DMS53 (cell line): ENCODE measurements at regions not wholly inside any gene's neighbourhood (a gene's known extent, or its start where the extent isn't known, plus 50 kb on each side); places are given as distances from the start of the nearest gene placed in this dataset.

Experiments used
- DNase-seq: peaks from one replicate; lab custom pipeline; 2025; lab: John Stamatoyannopoulos, UW

GRCh38 chr16:73572135-73572828 lies 524.4 kb upstream of the ZFHX3 start:
- DNase-seq: peak; percentile 44

DNA sequence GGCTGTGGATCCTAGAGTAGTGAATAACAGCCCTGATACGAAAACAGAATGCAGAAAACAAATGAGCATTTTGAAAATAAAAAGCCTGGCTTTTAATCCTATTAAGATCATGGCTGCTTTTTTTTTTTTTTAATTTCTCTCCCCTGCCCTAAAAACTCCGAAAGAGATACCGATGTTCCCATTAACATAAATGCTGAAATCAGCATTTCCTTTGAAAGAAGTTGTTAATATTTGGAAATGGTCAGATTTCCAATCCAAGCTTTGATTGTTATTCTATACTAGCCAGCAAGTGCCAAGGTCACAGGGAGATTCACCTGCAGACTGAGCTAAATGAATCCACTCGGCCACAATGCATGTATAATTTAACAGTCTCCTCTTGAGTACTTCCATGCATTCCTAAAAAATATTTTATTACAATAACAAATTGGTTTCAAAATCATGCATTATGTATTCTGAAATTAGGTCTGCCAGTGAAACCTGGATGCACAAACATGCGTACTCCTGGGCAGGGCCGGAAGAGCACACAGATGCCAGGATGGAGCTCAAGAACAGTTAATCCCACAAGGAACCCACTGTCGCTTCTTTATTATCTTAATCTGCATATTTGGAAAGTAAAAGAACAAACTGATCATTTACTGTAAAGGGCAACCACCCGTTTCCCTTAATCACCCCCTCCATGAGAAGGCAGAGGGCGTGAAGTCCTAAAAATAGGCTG lies 521.5 kb upstream of the ZFHX3 start:
- DNase-seq: no peak

- DNase-seq: no peak
Observed at GRCh38 chr16:73568769-73569168, 520.8 kb upstream of the ZFHX3 start.

DNA sequence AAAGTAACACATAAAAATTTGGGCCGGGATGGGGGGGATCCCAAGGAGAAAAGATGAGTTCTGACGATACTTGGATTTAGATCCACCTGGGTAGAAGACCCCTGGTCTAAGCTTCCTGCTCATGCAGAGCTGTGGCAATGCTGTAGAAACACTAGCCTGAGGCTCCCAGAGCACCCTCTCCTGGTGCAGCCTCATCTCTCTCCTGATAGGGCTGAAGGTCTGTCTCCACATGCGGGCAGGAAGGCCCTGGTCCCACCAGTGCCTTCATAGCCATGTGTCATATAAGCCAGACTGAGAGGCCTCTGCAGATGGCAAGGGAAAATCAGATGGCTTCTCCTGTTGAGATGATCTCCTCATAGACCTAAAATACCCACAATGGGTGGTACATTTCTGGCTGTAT lies 518.0 kb upstream of the ZFHX3 start:
- no peak for DNase-seq

DNA sequence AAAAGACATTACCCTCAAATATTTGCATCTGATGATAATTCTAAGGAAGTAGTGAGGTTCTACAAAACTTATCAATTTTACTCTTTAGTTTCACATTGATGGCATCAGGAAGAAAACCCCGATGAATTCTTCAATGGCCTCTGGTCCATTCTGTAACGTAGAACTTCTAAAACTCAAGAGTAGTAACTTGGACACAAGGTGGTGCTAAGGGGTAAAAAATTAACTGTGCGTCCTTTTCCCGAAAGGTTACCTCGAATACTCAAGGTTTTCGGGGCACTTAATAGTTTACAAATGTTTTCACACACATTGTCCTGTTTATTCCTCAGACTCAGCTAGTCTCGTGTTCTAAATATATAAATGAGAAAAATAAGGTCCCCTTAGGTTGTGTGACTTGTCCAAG lies 517.3 kb upstream of the ZFHX3 start:
- peak; percentile 63 for DNase-seq

DNA sequence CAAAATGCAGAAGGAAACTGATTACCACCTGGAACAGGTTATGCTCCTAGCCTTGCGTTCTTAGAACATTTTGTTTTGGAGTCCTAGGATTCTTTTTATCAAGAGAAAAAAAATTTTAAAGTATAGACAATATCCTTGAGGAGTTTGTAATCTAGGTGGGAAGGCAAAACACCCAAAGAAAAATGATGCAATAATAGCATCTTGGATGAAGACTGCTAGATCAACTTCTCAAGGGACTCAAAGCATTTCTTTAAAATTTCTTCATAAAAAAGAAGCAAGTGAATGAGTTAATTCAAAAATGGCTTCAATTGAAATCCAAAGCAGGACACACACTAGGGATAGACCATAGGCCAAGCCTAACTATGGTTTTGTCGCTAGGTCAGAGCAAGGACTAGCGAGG lies 515.8 kb upstream of the ZFHX3 start:
- no peak for DNase-seq

DNA sequence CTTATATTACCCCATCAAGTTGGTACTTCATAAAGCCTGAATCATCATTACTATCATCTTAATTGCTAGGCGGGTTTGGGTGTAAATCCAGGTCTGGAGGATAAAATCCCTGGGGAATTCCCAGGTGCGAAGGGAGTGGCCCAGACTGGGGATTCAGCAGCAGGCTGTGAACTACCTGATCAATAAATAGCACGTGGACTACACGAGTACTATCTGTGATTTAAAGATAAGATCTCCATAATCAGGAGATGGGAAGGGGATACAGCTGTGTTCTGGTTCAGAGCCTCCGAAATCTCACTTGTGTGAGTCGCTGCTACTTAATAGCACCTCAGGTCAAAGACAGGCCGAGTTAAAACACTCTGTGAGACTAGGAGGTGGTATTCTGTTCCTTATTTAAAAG lies 512.6 kb upstream of the ZFHX3 start:
- no peak for DNase-seq

DNA sequence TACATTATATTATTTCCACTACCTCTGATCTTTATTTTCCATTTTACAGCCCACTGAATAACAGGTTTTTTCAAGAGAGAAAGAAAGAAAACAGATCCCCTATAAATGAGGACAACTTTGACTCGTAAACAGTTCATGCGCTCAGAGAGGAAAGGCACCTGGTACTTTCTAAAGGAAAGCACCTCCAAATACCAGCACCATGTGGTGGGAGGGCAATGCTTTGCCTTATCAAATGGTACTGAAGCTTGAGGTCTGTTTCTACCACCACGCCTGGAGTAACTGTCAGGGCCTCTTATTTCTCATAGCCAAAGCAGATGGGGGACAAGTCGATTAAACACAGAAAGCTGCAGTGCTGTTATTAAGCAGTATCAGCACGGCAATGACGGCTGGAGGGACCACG lies 510.3 kb upstream of the ZFHX3 start:
- no peak for DNase-seq

DNA sequence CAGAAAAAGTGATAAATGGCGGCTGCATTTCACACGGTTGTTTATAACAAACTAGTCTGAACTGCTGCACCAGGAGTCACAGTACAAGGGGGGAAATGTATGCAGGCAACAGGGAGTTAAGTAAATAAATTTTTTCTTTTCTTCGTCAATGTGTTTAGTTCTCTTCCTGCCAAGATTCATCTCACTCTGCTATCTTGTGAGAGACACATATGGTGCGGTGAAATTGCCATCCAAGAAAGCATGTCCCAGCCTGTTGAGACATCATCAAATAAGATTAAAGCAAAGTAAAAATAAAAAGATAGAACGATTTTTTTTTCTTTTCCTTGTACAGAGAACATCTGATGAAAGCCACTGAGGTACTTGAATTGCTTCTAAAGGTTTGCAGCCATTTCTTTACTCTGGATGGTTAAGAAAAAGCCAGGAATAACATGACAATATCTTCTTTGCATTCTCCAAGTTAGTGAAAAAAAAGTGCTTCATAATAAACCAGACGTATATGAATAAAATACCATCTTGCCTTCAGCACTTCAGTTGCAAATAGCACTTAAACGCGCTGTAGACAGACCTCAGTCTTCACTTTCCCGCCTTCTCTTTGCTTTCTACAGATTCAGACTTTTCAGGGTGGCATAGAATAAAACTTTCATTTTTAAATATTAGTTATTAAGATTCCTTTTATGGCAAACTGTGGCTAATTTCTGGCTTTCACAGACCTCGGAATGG lies 506.2 kb upstream of the ZFHX3 start:
- DNase-seq: no peak

- no peak for DNase-seq
Observed at GRCh38 chr16:73549984-73550631, 502.2 kb upstream of the ZFHX3 start.

DNA sequence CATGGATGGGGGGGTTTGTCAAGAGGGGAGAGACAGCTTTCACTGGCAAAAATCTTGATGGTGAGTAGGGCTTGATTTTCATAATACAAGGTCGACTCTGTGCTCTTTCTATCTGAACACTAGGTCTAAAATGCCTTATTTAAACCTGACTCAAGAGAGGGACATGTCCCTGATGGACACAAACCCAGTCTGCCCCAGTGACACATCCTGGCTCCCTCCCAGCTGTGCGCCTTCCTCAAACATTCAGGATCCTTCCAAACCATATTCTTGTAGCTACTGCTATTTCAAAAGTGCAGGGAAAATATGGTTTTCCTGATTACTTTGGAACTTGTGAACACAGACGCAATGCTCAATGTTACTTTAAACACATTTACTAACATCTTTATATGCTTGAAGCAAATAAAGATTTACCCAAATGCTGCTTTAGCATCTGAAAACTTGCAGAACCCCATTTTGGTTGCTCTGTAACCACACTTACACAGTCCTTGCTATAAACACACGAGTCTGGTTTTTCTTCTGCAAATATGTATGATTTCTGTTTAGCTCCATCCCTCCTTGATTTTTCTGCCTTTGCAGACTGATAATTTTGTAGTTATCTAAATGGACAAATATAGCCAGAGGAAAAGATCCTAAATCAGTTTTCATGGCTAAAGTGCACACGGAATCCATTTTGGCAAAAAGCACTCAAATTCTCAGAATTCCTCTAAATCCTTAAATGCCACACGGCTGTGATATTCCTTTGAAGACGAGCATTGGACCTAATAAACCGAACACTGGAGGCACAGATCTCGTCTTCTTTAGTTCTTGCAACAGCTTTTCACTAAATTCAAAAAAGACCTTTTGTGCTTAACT lies 499.9 kb upstream of the ZFHX3 start:
- DNase-seq: no peak

DNA sequence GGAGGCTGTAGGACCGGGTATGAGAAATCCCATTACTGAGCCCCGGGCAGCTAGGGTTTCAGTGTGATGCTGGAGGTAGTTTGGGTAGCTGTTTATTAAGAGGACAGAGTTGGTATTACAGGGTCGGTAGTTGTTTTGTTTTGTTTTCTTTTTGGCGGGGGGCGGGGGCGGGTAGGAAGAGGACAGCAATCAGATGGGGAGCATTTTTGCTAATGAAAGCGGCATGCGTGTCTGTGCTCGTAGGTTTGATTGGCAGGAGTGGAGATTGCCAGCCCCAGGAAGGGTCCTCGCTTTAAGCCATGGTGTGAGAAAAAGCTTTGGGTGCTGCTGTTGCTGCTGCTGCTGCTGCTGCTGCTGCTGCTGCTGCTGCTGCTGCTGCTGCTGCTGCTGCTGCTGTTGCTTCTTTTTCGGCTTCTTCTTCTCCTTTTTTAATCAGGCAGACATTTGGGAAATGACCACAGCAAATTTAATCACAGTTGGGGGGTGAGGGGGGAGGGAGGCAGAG lies 498.5 kb upstream of the ZFHX3 start:
- no peak for DNase-seq

DNA sequence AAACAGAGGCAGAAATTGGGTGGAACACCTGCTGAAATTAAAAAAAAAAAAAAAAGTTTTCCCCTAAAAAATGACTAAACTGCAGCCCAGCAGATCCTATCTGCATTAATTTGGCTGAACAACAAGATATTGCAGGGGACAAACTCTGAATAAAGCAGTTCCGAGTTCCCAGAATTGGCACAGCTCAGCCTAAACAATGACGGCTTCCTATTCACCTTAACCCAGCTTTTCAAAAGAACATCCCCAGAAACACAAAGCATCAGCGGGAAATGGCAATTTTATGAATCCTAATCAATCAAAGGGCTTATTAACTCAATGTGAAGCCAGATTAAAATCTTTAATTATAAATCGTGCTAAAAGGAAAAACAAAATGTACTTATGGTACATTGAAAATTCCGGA lies 497.8 kb upstream of the ZFHX3 start:
- DNase-seq: no peak

GRCh38 chr16:73545290-73545689 lies 497.4 kb upstream of the ZFHX3 start:
- no peak for DNase-seq

GRCh38 chr16:73544826-73545225 lies 496.9 kb upstream of the ZFHX3 start:
- no peak for DNase-seq

DNA sequence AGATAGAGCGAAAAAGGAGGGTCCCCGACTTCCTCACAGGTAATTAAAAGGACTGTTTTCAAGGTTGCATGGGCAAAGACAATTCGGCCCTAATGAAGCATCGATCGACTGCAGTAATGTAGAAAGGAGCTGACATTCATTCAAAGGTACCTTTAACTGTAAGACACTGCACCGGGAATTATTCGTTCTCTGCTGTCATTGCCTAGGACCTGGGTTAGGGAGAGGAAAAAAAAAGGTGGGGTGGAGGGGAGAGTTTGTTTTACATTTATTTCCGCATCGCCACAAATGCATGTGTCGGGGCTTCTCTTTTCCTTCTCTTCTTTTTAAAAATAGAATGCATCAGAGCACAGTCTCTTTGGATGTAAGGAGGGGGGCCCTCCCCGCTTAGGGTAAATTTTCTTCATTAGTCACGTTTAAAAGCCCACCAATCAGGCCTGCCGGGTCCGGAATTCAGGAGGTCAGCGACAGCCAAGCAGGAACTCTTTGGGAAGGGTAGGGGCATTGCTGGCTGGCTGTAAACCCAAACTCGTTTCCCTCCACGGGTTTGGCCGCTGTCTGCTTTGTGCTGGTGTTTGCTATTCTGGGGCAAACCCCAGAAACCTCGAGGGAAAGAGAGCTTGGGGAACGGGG lies 496.2 kb upstream of the ZFHX3 start:
- no peak for DNase-seq

DNA sequence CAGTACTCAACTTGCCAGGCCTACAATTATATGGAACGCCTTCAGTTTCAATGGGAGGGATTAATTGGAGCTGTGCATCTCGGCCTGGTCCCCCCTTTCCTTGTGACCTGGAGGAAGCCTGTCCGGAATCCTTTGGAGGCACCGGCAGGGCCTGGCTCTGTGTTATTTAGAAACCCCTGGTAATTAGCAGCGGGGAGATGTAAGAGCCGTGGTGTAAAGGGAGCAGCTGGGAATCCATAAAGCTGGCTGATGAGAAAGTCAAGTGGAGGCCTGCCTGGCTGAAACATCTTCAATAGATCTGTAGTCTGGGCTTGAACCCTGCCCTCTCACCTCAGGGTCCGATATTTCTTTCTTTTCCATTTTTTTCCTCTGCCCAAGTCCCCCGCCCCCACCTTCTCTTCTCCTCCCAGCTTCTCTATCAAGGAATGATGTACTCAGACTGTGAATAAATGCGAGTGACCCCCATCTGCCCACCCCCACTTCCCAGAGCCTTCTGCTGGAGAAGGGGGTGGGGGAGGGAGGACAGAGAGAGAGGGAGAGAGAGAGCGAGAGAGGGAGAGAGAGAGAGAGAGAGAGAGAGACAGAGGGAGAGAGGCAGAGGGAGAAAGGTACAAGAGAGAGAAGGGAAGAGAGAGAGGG lies 495.5 kb upstream of the ZFHX3 start:
- DNase-seq: no peak

- no peak for DNase-seq
Observed at GRCh38 chr16:73542885-73543284, 495.0 kb upstream of the ZFHX3 start.

- DNase-seq: no peak
Observed at GRCh38 chr16:73537921-73538320, 490.0 kb upstream of the ZFHX3 start.

DNA sequence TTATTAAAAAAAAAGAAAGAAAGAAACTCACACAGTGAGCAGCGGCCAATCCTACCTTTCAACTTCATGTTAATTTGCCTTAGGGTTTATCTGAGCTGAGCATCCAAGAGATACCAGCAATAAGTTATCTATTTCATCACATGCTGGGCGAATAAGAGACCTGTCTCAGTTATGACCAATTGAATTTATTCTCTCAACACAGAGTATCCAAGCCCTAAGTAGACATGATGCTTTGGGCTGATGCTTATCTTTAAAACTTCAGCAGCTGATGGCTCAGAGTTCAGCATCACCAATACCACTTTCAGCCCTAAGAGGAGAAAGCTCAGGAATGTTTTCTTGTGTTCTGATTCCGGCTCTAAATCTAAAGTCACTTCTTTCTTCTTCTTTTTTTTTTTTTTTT lies 489.0 kb upstream of the ZFHX3 start:
- DNase-seq: no peak

GRCh38 chr16:73531021-73531420 lies 483.1 kb upstream of the ZFHX3 start:
- no peak for DNase-seq
